MM.1S (cell line): ENCODE measurements at regions not wholly inside any gene's neighbourhood (a gene's known extent, or its start where the extent isn't known, plus 50 kb on each side); places are given as distances from the start of the nearest gene placed in this dataset.

ENCODE experiments used
- DNase-seq: peaks from one replicate; pipeline ENCODE4 v3.0.0-alpha.2; 2015
- H2AFZ ChIP-seq: fragments of 300-600 bp; sonication (generic); 2 replicates; pipeline ENCODE4 v1.6.0; 2016; ENCODE audit warnings: antibody characterized with exemption, low read length
- H3F3A ChIP-seq: fragments of 300-600 bp; sonication (generic); 2 replicates; pipeline ENCODE4 v1.6.1; 2016; ENCODE audit warnings: mild to moderate bottlenecking, antibody characterized with exemption, low read length, moderate library complexity, mixed read lengths; ENCODE audit not compliant: insufficient read depth
- H3K27ac ChIP-seq: fragments of 300-600 bp; sonication (generic); 2 replicates; pipeline ENCODE4 v1.5.1; 2016; ENCODE audit warnings: mild to moderate bottlenecking, low read length
- H3K27me3 ChIP-seq: fragments of 300-600 bp; sonication (generic); replicated peaks from 2 replicates; pipeline ENCODE4 v1.6.0; 2016; ENCODE audit warnings: low read length; ENCODE audit not compliant: insufficient read depth
- H3K36me3 ChIP-seq: fragments of 300-600 bp; sonication (generic); replicated peaks from 2 replicates; pipeline ENCODE4 v1.6.1; 2016; ENCODE audit warnings: mild to moderate bottlenecking, low read length, mixed read lengths; ENCODE audit not compliant: insufficient read depth
- H3K4me1 ChIP-seq: fragments of 300-600 bp; sonication (generic); 2 replicates; pipeline ENCODE4 v1.6.1; 2016; ENCODE audit warnings: low read length, mixed read lengths
- H3K4me2 ChIP-seq: fragments of 300-600 bp; sonication (generic); 2 replicates; pipeline ENCODE4 v1.6.0; 2016; ENCODE audit warnings: low read depth, low read length
- H3K4me3 ChIP-seq: fragments of 300-600 bp; sonication (generic); 2 replicates; pipeline ENCODE4 v1.5.1; 2016; ENCODE audit warnings: low read length, mixed read lengths
- H3K79me2 ChIP-seq: fragments of 300-600 bp; sonication (generic); 2 replicates; pipeline ENCODE4 v1.6.1; 2016; ENCODE audit warnings: mixed run types, low read length, mixed read lengths
- H3K9ac ChIP-seq: fragments of 300-600 bp; sonication (generic); 2 replicates; pipeline ENCODE4 v1.6.1; 2016; ENCODE audit warnings: low read length, mixed read lengths
- H3K9me2 ChIP-seq: fragments of 300-600 bp; sonication (generic); replicated peaks from 2 replicates; pipeline ENCODE4 v1.6.1; 2016; ENCODE audit warnings: mild to moderate bottlenecking, low read length, mixed read lengths; ENCODE audit not compliant: insufficient read depth
- H3K9me3 ChIP-seq: fragments of 300-600 bp; sonication (generic); replicated peaks from 2 replicates; pipeline ENCODE4 v1.6.1; 2016; ENCODE audit warnings: mild to moderate bottlenecking, low read length, mixed read lengths; ENCODE audit not compliant: insufficient read depth
- H4K20me1 ChIP-seq: fragments of 300-600 bp; sonication (generic); 2 replicates; pipeline ENCODE4 v1.6.1; 2016; ENCODE audit warnings: mild to moderate bottlenecking, low read length, moderate library complexity, mixed read lengths; ENCODE audit not compliant: insufficient read depth
- EZH2 ChIP-seq: fragments of 300-600 bp; sonication (generic); optimal IDR thresholded peaks from 2 replicates; pipeline ENCODE3; 2017; ENCODE audit warnings: low read depth, mild to moderate bottlenecking, antibody characterized with exemption, low read length, mixed read lengths
- EZH2phosphoT487 ChIP-seq: fragments of 300-600 bp; sonication (generic); IDR thresholded peaks from 2 replicates; pipeline ENCODE4 v1.6.1; 2018; ENCODE audit warnings: antibody characterized with exemption, low read length
- TF ChIP-seq, protein P1 (sequence below): fragments of 300-600 bp; sonication (generic); IDR thresholded peaks from 2 replicates; pipeline ENCODE4 v1.5.1; 2016; ENCODE audit warnings: antibody characterized with exemption, low read length, mixed read lengths

DNA sequence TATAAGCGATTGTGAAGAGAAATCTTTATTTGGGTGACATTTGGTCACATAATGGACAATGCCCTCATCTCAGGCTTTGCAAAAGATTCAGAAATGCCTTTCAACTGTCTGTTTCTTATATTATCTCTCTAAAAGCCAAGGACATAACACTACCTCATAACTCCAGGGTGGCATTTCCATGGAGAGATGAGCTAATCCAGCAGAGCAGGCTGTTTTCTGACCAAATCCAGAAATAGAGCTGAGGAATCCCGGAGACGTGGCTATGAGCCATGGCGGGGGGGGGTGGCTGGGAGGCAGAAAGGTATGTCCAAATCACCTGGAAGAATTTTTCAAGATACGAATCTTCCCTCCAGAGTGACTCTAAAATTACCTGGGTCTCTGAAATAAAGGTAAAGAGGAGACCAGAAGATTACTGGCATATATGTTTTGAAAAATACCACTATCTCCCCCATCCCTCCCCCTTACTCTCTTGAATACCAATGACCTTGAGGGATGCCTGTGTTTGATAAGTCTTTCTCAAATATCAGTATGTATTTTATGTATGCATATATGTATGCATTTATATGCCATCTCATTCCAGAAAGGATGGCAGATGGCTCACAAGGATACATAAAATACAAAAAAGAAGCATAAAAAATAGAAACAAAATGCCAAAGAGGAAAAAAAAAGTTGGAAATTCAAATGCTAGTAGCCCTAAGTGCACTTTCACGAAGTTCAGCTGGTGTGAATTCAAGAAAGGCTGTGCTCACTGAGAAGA, 296.0 kb upstream of the MGAT5 start:
- H4K20me1 ChIP-seq: no peaks in the 10 kb centered on the region
- peaks cover 24% of the 10 kb centered on the region for H3K4me1 ChIP-seq
- H3K4me2 ChIP-seq: no peak overlapping the region
- H3K9me2 ChIP-seq: no peaks in the 10 kb centered on the region
- H3K27ac ChIP-seq: no peak overlapping the region
- H3K27me3 ChIP-seq: no peaks in the 10 kb centered on the region
- peaks cover 27% of the 10 kb centered on the region for H3F3A ChIP-seq
- H3K9ac ChIP-seq: no peak overlapping the region
- DNase-seq: no peak
- H3K36me3 ChIP-seq: no peaks in the 10 kb centered on the region
- H3K9me3 ChIP-seq: no peaks in the 10 kb centered on the region
- no peak overlapping the region for H3K4me3 ChIP-seq
- TF ChIP-seq EZH2 (no peak), EZH2phosphoT487 (no peak)
- TF ChIP-seq, protein P1, sequence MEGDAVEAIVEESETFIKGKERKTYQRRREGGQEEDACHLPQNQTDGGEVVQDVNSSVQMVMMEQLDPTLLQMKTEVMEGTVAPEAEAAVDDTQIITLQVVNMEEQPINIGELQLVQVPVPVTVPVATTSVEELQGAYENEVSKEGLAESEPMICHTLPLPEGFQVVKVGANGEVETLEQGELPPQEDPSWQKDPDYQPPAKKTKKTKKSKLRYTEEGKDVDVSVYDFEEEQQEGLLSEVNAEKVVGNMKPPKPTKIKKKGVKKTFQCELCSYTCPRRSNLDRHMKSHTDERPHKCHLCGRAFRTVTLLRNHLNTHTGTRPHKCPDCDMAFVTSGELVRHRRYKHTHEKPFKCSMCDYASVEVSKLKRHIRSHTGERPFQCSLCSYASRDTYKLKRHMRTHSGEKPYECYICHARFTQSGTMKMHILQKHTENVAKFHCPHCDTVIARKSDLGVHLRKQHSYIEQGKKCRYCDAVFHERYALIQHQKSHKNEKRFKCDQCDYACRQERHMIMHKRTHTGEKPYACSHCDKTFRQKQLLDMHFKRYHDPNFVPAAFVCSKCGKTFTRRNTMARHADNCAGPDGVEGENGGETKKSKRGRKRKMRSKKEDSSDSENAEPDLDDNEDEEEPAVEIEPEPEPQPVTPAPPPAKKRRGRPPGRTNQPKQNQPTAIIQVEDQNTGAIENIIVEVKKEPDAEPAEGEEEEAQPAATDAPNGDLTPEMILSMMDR: no peak
- H3K79me2 ChIP-seq: no peaks in the 10 kb centered on the region
- no peak overlapping the region for H2AFZ ChIP-seq

DNA sequence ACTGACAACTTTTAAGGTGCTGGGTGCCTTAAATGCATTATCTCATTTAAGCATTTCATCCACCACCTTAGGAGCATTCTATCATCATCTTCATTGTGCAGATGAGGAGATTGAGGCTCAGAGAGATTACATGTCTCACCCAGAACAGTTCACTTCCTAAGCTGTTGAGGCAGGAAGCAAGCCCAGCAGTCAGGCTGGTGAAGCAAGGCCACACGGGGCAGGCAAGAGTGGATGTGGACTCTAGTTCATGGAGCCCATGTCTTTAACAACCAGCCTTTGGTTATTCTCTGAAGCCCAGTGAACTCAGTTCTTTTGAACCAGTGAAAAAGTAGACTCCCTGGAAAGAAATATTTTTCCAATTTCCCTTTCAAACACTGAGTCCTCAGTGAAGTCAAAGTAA, 294.8 kb upstream of the MGAT5 start:
- Histone ChIP-seq H3K27me3 (no peaks in the 10 kb centered on the region), H3K9me2 (no peaks in the 10 kb centered on the region), H3F3A (peaks cover 16% of the 10 kb centered on the region), H3K4me2 (no peak overlapping the region), H3K9ac (no peak overlapping the region), H3K4me3 (no peak overlapping the region), H3K9me3 (no peaks in the 10 kb centered on the region), H3K36me3 (no peaks in the 10 kb centered on the region), H4K20me1 (no peaks in the 10 kb centered on the region), H3K79me2 (no peaks in the 10 kb centered on the region), H3K4me1 (peaks cover 20% of the 10 kb centered on the region), H2AFZ (no peak overlapping the region), H3K27ac (no peak overlapping the region)
- no peak for DNase-seq
- TF ChIP-seq EZH2phosphoT487 (no peak), EZH2 (no peak)
- TF ChIP-seq, protein P1: peak; percentile 20

DNA sequence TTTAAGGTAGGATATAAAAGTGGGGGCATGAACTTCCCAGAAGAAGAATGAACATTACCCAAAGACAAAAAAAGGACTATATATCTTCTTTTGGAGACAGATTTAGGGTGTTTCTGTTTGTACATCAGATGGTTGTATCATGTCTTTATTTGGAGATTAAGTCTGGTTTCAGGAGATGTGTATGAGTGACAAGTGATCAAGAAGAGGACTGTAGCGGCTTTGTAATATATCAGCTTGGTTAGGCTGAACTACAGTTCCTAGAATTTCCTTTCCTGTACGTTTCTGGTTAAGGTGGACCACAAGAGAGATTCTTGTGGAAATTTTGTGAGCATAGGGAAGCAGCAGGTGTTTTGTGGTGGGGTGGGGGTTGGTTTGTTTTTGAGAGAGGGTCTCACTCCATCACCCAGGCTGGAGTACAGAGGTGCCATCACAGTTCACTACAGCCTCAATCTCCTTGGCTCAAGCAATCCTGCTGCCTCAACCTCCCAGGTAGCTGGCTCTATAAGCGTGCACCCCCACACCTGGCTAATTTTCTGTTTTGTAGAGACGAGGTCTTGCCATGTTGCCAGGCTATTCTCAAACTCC, 287.1 kb upstream of the MGAT5 start:
- no peaks in the 10 kb centered on the region for H3K27me3 ChIP-seq
- H3K4me3 ChIP-seq: no peak overlapping the region
- H3F3A ChIP-seq: no peaks in the 10 kb centered on the region
- H3K9me2 ChIP-seq: no peaks in the 10 kb centered on the region
- no peak overlapping the region for H2AFZ ChIP-seq
- no peaks in the 10 kb centered on the region for H3K9me3 ChIP-seq
- no peak overlapping the region for H3K27ac ChIP-seq
- TF ChIP-seq EZH2phosphoT487: no peak
- DNase-seq: no peak
- no peaks in the 10 kb centered on the region for H3K36me3 ChIP-seq
- H3K4me2 ChIP-seq: no peak overlapping the region
- no peaks in the 10 kb centered on the region for H3K4me1 ChIP-seq
- H4K20me1 ChIP-seq: no peaks in the 10 kb centered on the region
- H3K79me2 ChIP-seq: no peaks in the 10 kb centered on the region
- no peak overlapping the region for H3K9ac ChIP-seq

DNA sequence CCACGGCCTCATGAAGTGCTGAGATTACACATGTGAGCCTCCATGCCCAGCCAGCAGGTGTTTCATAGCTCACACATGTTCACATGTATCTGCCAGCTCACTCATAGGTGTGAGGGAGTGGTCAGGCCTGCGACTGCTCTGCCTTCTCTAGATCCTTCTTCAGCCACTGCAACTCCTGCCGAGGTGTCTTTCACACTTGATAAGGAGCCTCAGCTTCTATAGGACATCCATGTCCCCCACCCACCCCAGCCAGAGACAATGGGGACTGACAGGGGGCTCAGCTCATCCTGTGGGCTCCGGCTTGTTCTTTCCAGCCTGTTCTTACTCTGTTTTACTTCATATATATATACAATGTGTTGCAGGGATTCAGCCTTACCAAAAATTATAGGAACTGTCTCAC, 286.5 kb upstream of the MGAT5 start:
- Histone ChIP-seq H3K27me3 (no peaks in the 10 kb centered on the region), H2AFZ (no peak overlapping the region), H3K27ac (no peak overlapping the region), H3K79me2 (no peaks in the 10 kb centered on the region), H4K20me1 (no peaks in the 10 kb centered on the region), H3K36me3 (no peaks in the 10 kb centered on the region), H3K4me1 (no peaks in the 10 kb centered on the region), H3F3A (no peaks in the 10 kb centered on the region), H3K4me2 (no peak overlapping the region), H3K9me2 (no peaks in the 10 kb centered on the region), H3K9me3 (no peaks in the 10 kb centered on the region), H3K4me3 (no peak overlapping the region), H3K9ac (no peak overlapping the region)
- DNase-seq: no peak
- no peak for TF ChIP-seq EZH2phosphoT487
- TF ChIP-seq EZH2: no peak
- TF ChIP-seq, protein P1: no peak
